Esophagus squamous epithelium (tissue), 4 donors: ENCODE measurements at regions not wholly inside any gene's neighbourhood (a gene's known extent, or its start where the extent isn't known, plus 50 kb on each side); places are given as distances from the start of the nearest gene placed in this dataset.
"Not testable (repeated sequence)": the region's sequence is repeated elsewhere in the genome, so short reads cannot be mapped to it uniquely, and the experiment has no call there.

Source experiments
- CTCF ChIP-seq, 6 experiments: fragments of 450-650 bp in 4 of 6; fragments of 200-600 bp in 2 of 6; sonication (generic) in 2 of 6; IDR thresholded peaks; one replicate each; pipeline ENCODE4 v1.5.1; 2016 to 2019; ENCODE audit warnings: antibody characterized with exemption in 6 of 6, mild to moderate bottlenecking in 4 of 6, moderate library complexity in 4 of 6
- POLR2A ChIP-seq, 4 donors: fragments of 450-650 bp; IDR thresholded peaks; one replicate each; pipeline ENCODE4 v1.6.1; 2017; ENCODE audit warnings: antibody characterized with exemption in 4 of 4, mild to moderate bottlenecking in 4 of 4, moderate library complexity in 3 of 4

GRCh38 chr3:193037828-193038227 lies 120.2 kb upstream of the MB21D2 start:
- TF ChIP-seq CTCF, POLR2A (IDR thresholded peaks at IDR 0.05): not testable (repeated sequence)
